Heart left ventricle (tissue), 16 donors: ENCODE measurements at regions not wholly inside any gene's neighbourhood (a gene's known extent, or its start where the extent isn't known, plus 50 kb on each side); places are given as distances from the start of the nearest gene placed in this dataset.

Experiments
- ATAC-seq, 4 donors: fragments of 200-7000 bp; cut with Tn5 transposase; one replicate each; pipeline ENCODE4 v1.9.1; 2020 to 2022; ENCODE audit warnings: moderate library complexity in 4 of 4, mild to moderate bottlenecking in 3 of 4, moderate number of reproducible peaks in 1 of 4
- DNase-seq, 5 donors: peaks; one replicate each; pipeline ENCODE4 v3.0.0-alpha.2; 2020
- H3K27ac ChIP-seq, 12 donors: fragments of 200-600 bp; sonication (generic) in 4 of 12; one replicate each; pipeline versions ENCODE4 v1.5.0 to v1.8.0; 2016 to 2022; ENCODE audit warnings: mild to moderate bottlenecking in 2 of 12
- H3K27me3 ChIP-seq, 9 donors: fragments of 200-600 bp; sonication (generic) in 2 of 9; one replicate each; pipeline versions ENCODE4 v1.5.1 to v1.8.0; 2016 to 2022; ENCODE audit warnings: mild to moderate bottlenecking in 3 of 9
- H3K36me3 ChIP-seq, 9 donors: fragments of 200-600 bp; sonication (generic) in 2 of 9; one replicate each; pipeline versions ENCODE4 v1.5.0 to v1.8.0; 2018 to 2022; ENCODE audit warnings: mild to moderate bottlenecking in 2 of 9
- H3K4me1 ChIP-seq, 12 donors: fragments of 200-600 bp; sonication (generic) in 4 of 12; one replicate each; pipeline versions ENCODE4 v1.5.0 to v1.8.0; 2016 to 2022; ENCODE audit warnings: mild to moderate bottlenecking in 3 of 12
- H3K4me3 ChIP-seq, 12 donors: fragments of 200-600 bp; sonication (generic) in 4 of 12; one replicate each; pipeline versions ENCODE4 v1.5.0 to v1.8.0; 2017 to 2022; ENCODE audit warnings: mild to moderate bottlenecking in 9 of 12, moderate library complexity in 4 of 12
- H3K9me3 ChIP-seq, 12 donors: fragments of 200-600 bp; sonication (generic) in 4 of 12; one replicate each; pipeline versions ENCODE4 v1.5.0 to v1.8.0; 2016 to 2022; ENCODE audit warnings: mild to moderate bottlenecking in 1 of 12
- POLR2A ChIP-seq, 2 donors: fragments of 450-650 bp; IDR thresholded peaks; one replicate each; pipeline ENCODE4 v1.6.1; 2017; ENCODE audit warnings: antibody characterized with exemption in 2 of 2, mild to moderate bottlenecking in 2 of 2, moderate library complexity in 2 of 2
- WGBS, 4 donors: extraction: QIAGEN DNeasy Blood & Tissue Kit in 2 of 4; methylation state at CpG; one replicate each; pipeline versions ENCODE4 v1.1.5 to v1.1.7; 2013 to 2018; 5-methylcytosine and 5-hydroxymethylcytosine counted together
- intact Hi-C, 10 donors: fragments of 100-400 bp; cut with DNase I; formaldehyde crosslinking; loops; one replicate each; pipeline versions ENCODE4 v1.11.1 to v1.14.2; 2022
- TF ChIP-seq, protein P1 (sequence below), 12 donors: fragments of 200-600 bp; sonication (generic) in 4 of 12; IDR thresholded peaks; one replicate each; pipeline versions ENCODE4 v1.5.0 to v1.8.0; 2018 to 2022; ENCODE audit warnings: antibody characterized with exemption in 12 of 12, mild to moderate bottlenecking in 5 of 12
- donor health status: ischemic (EF 13 %, LVEDD 7.1; RV severe dilation, severe dysfunction).
- donor health status: healthy with polysubstance abuse.
- donor health status: DM: no; HTN: yes; CAD: no.
- donor health status: DM: no; HTN: no; CAD: no.
- donor health status: ischemic (EF 25% LVEDD 6.9; RV normal size, moderate dysfunction).
- donor health status: ischemic (EF 25% LVEDD 5.7; RV mildly dilated, moderate dysfunction).
- donor health status: healthy.
- donor health status: DM: yes; HTN: yes; CAD: no.
- donor health status: ischemic (EF 35%, LVEDD 5.7; RV mildly dilated, moderate dysfunction).
- donor health status: nonischemic (EF 11% LVEDD 7.7; RV severe dilation, severe dysfunction).
- donor health status: DM: yes; HTN: yes; CAD: no.
- donor health status: PGD.
- donor health status: ischemic (EF 29% LVEDD 5.4; RV normal size, mild dysfunction).
- donor health status: nonischemic (EF 23%, LVEDD 6.1; RV moderate dilation, normal function).

DNA sequence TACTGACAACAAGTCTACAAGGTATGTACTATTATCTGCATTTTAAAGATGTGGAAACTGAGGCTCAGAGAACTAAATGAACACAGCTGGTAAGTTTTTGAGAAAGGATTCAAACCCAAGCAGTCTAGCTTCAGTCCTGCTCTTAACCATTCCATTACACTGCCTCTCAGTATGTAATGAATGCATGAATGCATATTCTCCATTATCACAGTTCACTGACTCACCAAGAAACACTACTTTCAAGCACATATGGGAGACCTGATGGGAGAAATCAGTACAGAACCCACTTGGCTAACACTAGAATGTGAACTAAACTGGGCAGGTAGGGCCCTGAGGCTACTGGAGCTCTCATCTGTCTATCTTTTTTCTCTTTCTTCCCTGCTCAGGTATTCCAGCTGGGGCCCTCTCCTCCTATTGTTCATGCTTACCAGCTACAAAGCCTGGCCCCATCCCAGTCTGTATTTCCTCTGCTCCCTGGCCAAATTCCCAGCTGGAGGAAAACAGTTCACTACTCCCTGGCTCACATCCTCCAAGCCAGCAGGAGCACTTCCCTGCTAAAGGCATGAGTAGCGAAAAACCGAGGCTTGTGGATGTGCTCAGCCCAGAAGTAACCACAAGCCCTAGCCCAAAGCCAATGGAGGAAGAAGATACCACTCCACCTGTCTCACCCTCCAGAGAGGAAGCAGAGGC is 178.2 kb upstream of the ARHGEF9 start:
- no peaks in the 10 kb centered on the region for H3K9me3 ChIP-seq
- H3K27ac ChIP-seq = no peak overlapping the region
- intact Hi-C loops = no loop called here
- H3K4me3 ChIP-seq = no peak overlapping the region
- DNase-seq (peak in 4 of 5 donors; percentile 8 to 29 (median 22)), ATAC-seq (peak in 1 of 4 donors; percentile 47)
- TF ChIP-seq, protein P1, sequence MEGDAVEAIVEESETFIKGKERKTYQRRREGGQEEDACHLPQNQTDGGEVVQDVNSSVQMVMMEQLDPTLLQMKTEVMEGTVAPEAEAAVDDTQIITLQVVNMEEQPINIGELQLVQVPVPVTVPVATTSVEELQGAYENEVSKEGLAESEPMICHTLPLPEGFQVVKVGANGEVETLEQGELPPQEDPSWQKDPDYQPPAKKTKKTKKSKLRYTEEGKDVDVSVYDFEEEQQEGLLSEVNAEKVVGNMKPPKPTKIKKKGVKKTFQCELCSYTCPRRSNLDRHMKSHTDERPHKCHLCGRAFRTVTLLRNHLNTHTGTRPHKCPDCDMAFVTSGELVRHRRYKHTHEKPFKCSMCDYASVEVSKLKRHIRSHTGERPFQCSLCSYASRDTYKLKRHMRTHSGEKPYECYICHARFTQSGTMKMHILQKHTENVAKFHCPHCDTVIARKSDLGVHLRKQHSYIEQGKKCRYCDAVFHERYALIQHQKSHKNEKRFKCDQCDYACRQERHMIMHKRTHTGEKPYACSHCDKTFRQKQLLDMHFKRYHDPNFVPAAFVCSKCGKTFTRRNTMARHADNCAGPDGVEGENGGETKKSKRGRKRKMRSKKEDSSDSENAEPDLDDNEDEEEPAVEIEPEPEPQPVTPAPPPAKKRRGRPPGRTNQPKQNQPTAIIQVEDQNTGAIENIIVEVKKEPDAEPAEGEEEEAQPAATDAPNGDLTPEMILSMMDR (IDR thresholded peaks at IDR 0.05) = no peak
- no peak for TF ChIP-seq POLR2A (IDR thresholded peaks at IDR 0.05)
- H3K27me3 ChIP-seq = no peaks in the 10 kb centered on the region
- H3K4me1 ChIP-seq = no peaks in the 10 kb centered on the region
- WGBS, 4 donors = 44 to 61% (median 51%) methylated on average over 2 of the region's 2 CpGs
- no peaks in the 10 kb centered on the region for H3K36me3 ChIP-seq

DNA sequence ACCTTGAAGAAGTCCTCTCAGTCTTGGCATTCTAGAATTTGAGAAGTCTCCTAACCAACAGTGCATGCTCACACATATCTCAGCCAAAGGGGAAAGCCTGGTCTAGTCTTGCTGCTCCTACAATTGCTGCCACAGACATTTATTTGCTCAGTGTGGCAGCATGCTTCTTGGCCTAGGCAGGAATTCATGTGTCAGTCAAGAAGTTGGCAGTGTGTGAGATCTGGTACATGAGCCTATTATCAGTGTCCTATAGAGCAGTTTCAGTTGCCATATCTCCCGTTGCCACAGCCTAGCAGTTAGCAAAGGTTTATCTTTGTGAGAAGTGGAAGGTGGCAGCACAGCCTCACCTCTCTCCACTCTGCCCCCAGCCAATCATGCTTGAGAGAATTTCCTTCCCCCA is 176.9 kb upstream of the ARHGEF9 start:
- Histone ChIP-seq H3K27me3 (no peaks in the 10 kb centered on the region), H3K36me3 (no peaks in the 10 kb centered on the region), H3K4me1 (no peaks in the 10 kb centered on the region), H3K27ac (no peak overlapping the region), H3K9me3 (no peaks in the 10 kb centered on the region), H3K4me3 (no peak overlapping the region)
- WGBS, 4 donors = 30 to 62% (median 44%) methylated on average over 1 of the region's 1 CpG
- ATAC-seq (peak in 3 of 4 donors; percentile 28 to 75 (median 57)), DNase-seq (no peak)
- intact Hi-C loops = no loop called here
- TF ChIP-seq POLR2A (IDR thresholded peaks at IDR 0.05) = no peak
- TF ChIP-seq, protein P1 (IDR thresholded peaks at IDR 0.05) = no peak

DNA sequence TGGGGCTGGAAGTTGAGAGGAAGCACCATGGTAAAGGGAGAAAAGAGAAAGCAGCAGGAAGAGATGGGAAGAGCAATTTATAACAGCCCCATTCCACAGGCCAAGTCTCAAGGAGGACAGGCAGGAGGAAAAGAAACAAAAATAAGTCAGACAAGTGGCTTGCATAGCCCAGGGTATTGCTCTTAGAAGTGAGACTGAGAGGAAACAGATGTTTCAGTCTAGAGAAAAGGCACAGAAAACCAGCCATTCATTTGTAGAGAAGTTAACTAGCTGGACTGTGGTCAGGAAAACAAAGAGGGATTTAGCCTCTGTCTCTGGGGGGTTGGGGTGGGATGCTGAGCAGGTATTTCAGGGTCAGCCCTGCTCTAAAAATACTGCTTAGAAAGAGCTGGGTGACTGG is 175.0 kb upstream of the ARHGEF9 start:
- ATAC-seq (no peak), DNase-seq (no peak)
- Histone ChIP-seq H3K36me3 (no peaks in the 10 kb centered on the region), H3K4me3 (no peak overlapping the region), H3K9me3 (no peaks in the 10 kb centered on the region), H3K27me3 (no peaks in the 10 kb centered on the region), H3K27ac (no peak overlapping the region), H3K4me1 (no peaks in the 10 kb centered on the region)
- TF ChIP-seq, protein P1 (IDR thresholded peaks at IDR 0.05) = no peak
- no peak for TF ChIP-seq POLR2A (IDR thresholded peaks at IDR 0.05)
- intact Hi-C loops = no loop called here

DNA sequence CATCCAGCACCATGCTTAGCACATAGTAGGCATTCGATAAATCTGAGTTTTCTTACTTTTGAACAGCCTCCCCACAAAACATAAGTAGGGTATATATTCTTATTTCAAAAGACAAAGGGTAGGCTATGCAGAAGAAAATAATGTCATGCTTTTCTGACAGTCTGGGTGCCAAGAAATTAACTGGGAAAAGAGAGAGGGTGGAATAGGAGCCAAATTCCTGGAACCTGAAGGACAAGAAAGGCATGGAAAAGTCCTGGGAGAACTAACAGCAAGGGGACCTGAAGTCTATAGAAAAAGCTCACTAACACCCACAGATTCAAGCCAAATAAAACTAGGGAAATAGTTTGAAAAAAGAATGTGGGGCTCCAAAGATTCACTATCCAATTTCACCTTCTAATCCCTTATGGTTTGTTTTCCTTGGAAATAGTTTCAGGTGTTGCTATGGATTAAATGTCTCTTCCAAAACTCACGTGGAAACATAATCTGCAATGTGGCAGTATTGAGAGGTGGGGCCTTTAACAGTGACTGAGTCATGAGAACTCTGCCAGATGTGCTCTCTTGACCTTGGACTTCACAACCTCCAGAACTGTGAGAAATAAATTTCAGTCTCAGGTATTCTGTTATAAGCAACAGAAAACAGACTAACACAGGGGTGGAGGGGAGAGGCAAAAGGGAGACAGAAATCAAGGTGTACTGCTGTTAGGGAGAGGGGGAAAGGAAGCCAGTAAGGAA is 173.3 kb upstream of the ARHGEF9 start:
- Histone ChIP-seq H3K27me3 (no peaks in the 10 kb centered on the region), H3K36me3 (no peaks in the 10 kb centered on the region), H3K4me3 (no peak overlapping the region), H3K27ac (no peak overlapping the region), H3K4me1 (no peaks in the 10 kb centered on the region), H3K9me3 (no peaks in the 10 kb centered on the region)
- WGBS, 4 donors = 51 to 77% (median 67%) methylated on average over 2 of the region's 2 CpGs
- DNase-seq = no peak
- intact Hi-C loops = no loop called here
- ATAC-seq = no peak
- no peak for TF ChIP-seq POLR2A (IDR thresholded peaks at IDR 0.05)
- TF ChIP-seq, protein P1 (IDR thresholded peaks at IDR 0.05) = no peak
